ENCODE measurements at regions not wholly inside any gene's neighbourhood (a gene's known extent, or its start where the extent isn't known, plus 50 kb on each side); places are given as distances from the start of the nearest gene placed in this dataset.
"Not testable (repeated sequence)": the region's sequence is repeated elsewhere in the genome, so short reads cannot be mapped to it uniquely, and the experiment has no call there.

DNA sequence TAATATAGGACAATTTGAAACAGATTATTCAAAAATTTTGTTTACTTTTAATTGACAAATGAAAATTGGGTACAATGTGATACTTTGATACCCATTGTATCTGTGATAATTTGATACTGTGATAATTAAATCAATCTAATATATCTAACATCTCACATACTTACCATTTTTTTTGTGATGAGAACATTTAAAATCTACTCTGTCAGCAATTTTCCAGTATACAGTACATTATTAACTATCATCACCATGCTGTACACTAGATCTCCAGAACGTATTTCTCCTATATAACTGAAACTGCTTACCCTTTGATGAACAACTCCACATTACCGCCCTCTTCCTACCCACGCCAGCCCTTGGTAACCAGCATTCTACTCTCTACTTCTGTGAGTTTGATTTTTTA, 139.7 kb upstream of the TFPI start:
- no peaks in the 10 kb centered on the region for H3K36me3 Mint-ChIP-seq (ENCODE audit: low read depth)

DNA sequence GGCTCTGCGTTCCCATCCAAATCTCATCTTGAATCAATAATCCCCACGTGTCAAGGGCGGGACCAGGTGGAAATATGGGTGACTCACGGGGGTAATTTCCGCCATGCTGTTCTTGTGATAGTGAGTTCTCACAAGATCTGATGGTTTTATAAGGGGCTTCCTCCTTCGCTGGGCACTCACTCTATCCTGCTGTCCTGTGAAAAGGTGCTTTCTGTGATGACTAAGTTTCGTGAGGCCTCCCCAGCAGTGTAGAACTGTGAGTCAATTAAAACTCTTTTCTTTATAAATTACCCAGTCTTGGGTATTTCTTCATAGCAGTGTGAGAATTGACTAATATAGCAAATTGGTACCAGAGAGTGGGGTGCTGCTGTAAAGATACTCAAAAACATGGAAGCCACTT, 142.4 kb upstream of the TFPI start:
- H3K36me3 Mint-ChIP-seq (ENCODE audit: low read depth); H3K4me1 Mint-ChIP-seq; H3K9me3 ChIP-seq (ENCODE audit: control insufficient read depth, low read length); H3K27me3 ChIP-seq (ENCODE audit: control insufficient read depth, insufficient read depth, low read length, poor library complexity, severe bottlenecking); H3K4me1 ChIP-seq (ENCODE audit: control insufficient read depth, insufficient read depth, low read length); H3K4me3 Mint-ChIP-seq; H3K9me3 Mint-ChIP-seq; H3K27me3 Mint-ChIP-seq (ENCODE audit: insufficient read depth); H3K27ac ChIP-seq (ENCODE audit: low read depth, low read length); DNase-seq; H3K9ac ChIP-seq (ENCODE audit: extremely low read depth, low read length, poor library complexity, severe bottlenecking); H3K4me3 ChIP-seq (ENCODE audit: low read length); H3K36me3 ChIP-seq (ENCODE audit: control insufficient read depth, insufficient read depth, low read length); H3K27ac Mint-ChIP-seq: not testable (repeated sequence)
- 89 to 100% methylated on average over 5 to 7 of the region's 7 CpGs for WGBS, 2 experiments (ENCODE audit: insufficient coverage in 1 of 2, insufficient read length in 1 of 2)

More for the DNA sequence above, 139.7 kb upstream of the TFPI start:
- Histone ChIP-seq H3K27ac (ENCODE audit: low read depth, low read length) (no peak overlapping the region), H3K9ac (ENCODE audit: extremely low read depth, low read length, poor library complexity, severe bottlenecking) (no peak overlapping the region), H3K9me3 (ENCODE audit: control insufficient read depth, low read length) (no peaks in the 10 kb centered on the region), H3K27me3 (ENCODE audit: control insufficient read depth, insufficient read depth, low read length, poor library complexity, severe bottlenecking) (no peaks in the 10 kb centered on the region), H3K4me1 (ENCODE audit: control insufficient read depth, insufficient read depth, low read length) (no peaks in the 10 kb centered on the region), H3K36me3 (ENCODE audit: control insufficient read depth, insufficient read depth, low read length) (no peaks in the 10 kb centered on the region), H3K4me3 (ENCODE audit: low read length) (no peak overlapping the region)
- WGBS, 2 experiments (ENCODE audit: insufficient coverage in 1 of 2, insufficient read length in 1 of 2), result 90 to 93% methylated on average over 3 of the region's 3 CpGs
- no peaks in the 10 kb centered on the region for H3K27me3 Mint-ChIP-seq (ENCODE audit: insufficient read depth)
- H3K4me3 Mint-ChIP-seq, result no peak overlapping the region
- H3K4me1 Mint-ChIP-seq, result no peaks in the 10 kb centered on the region
- TF ChIP-seq, protein P1, sequence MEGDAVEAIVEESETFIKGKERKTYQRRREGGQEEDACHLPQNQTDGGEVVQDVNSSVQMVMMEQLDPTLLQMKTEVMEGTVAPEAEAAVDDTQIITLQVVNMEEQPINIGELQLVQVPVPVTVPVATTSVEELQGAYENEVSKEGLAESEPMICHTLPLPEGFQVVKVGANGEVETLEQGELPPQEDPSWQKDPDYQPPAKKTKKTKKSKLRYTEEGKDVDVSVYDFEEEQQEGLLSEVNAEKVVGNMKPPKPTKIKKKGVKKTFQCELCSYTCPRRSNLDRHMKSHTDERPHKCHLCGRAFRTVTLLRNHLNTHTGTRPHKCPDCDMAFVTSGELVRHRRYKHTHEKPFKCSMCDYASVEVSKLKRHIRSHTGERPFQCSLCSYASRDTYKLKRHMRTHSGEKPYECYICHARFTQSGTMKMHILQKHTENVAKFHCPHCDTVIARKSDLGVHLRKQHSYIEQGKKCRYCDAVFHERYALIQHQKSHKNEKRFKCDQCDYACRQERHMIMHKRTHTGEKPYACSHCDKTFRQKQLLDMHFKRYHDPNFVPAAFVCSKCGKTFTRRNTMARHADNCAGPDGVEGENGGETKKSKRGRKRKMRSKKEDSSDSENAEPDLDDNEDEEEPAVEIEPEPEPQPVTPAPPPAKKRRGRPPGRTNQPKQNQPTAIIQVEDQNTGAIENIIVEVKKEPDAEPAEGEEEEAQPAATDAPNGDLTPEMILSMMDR (conservative IDR thresholded peaks at IDR 0.05), result no peak
- H3K9me3 Mint-ChIP-seq, result no peaks in the 10 kb centered on the region
- no peak overlapping the region for H3K27ac Mint-ChIP-seq
- DNase-seq, result no peak

DNA sequence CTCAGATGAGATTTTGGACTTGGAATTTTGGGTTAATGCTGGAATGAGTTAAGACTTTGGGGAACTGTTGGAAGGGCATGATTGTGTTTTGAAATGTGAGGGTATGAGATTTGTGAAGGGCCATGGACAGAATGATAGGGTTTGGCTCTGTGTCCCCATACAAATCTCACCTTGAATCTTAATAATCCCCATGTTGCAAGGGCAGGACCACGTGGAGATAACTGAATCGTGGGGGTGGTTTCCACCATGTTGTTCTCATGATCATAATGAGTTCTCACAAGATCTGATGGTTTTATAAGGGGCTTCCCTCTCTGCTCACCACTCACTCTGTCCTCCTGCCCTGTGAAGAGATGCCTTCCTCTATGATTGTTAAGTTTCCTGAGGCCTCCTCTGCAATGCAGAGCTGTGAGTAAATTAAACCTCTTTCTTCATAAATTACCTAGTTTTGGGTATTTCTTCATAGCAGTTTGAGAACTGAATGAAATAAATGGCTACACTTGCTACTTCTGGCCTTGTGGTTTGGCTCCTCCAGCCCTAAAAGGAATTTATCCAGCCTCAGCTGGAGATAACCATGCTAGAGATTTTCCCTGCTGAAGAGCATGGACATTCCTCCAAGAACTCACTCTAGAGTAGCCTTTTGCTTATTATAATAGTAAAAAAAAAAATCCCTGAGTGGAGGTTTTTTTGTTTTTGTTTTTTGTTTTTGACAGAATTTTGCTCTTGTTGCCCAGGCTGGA, 144.3 kb upstream of the TFPI start:
- no peak for DNase-seq
- Histone ChIP-seq H3K27me3 (ENCODE audit: control insufficient read depth, insufficient read depth, low read length, poor library complexity, severe bottlenecking) (no peaks in the 10 kb centered on the region), H3K36me3 (ENCODE audit: control insufficient read depth, insufficient read depth, low read length) (no peaks in the 10 kb centered on the region), H3K27ac (ENCODE audit: low read depth, low read length) (no peak overlapping the region), H3K9me3 (ENCODE audit: control insufficient read depth, low read length) (no peaks in the 10 kb centered on the region), H3K9ac (ENCODE audit: extremely low read depth, low read length, poor library complexity, severe bottlenecking) (no peak overlapping the region), H3K4me1 (ENCODE audit: control insufficient read depth, insufficient read depth, low read length) (no peaks in the 10 kb centered on the region), H3K4me3 (ENCODE audit: low read length) (no peak overlapping the region)
- 77 to 89% methylated on average over 2 of the region's 2 CpGs for WGBS, 2 experiments (ENCODE audit: insufficient coverage in 1 of 2, insufficient read length in 1 of 2)
- H3K27ac Mint-ChIP-seq, result no peak overlapping the region
- TF ChIP-seq, protein P1 (conservative IDR thresholded peaks at IDR 0.05), result no peak
- H3K9me3 Mint-ChIP-seq, result peaks cover 3% of the 10 kb centered on the region
- peaks cover 10% of the 10 kb centered on the region for H3K4me1 Mint-ChIP-seq
- peaks cover 4% of the 10 kb centered on the region for H3K36me3 Mint-ChIP-seq (ENCODE audit: low read depth)
- no peaks in the 10 kb centered on the region for H3K27me3 Mint-ChIP-seq (ENCODE audit: insufficient read depth)
- no peak overlapping the region for H3K4me3 Mint-ChIP-seq

DNA sequence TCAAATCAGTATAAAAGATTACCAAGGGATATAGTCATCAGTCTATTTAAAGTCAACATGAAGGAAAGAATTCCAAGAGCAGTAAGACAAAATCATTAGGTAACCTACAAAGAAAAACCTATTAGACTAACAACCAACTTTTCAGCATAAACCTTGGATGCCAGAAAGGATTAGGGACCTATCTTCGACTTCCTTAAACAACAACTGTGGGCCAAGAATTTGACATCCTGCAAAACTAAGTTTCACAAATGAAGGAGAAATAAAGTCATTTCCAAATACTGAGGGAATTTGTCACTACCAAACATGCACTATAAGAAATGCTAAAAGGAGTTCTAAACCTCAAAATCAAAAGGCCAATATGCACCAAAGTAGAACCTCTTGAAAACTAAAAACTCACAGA, 147.9 kb upstream of the TFPI start:
- 62% methylated on average over 1 of the region's 1 CpG; no CpG with 5 or more reads in 1 of the 2 experiments for WGBS, 2 experiments (ENCODE audit: insufficient coverage in 1 of 2, insufficient read length in 1 of 2)
- Mint-ChIP-seq H3K27ac (no peak overlapping the region), H3K9me3 (peaks cover 7% of the 10 kb centered on the region), H3K36me3 (ENCODE audit: low read depth) (peaks cover 7% of the 10 kb centered on the region), H3K4me3 (no peak overlapping the region), H3K27me3 (ENCODE audit: insufficient read depth) (no peaks in the 10 kb centered on the region), H3K4me1 (peaks cover 10% of the 10 kb centered on the region)
- Histone ChIP-seq H3K9ac (ENCODE audit: extremely low read depth, low read length, poor library complexity, severe bottlenecking) (no peak overlapping the region), H3K27ac (ENCODE audit: low read depth, low read length) (no peak overlapping the region), H3K9me3 (ENCODE audit: control insufficient read depth, low read length) (peaks cover 4% of the 10 kb centered on the region), H3K4me3 (ENCODE audit: low read length) (no peak overlapping the region), H3K27me3 (ENCODE audit: control insufficient read depth, insufficient read depth, low read length, poor library complexity, severe bottlenecking) (no peaks in the 10 kb centered on the region), H3K36me3 (ENCODE audit: control insufficient read depth, insufficient read depth, low read length) (no peaks in the 10 kb centered on the region), H3K4me1 (ENCODE audit: control insufficient read depth, insufficient read depth, low read length) (no peaks in the 10 kb centered on the region)
- no peak for DNase-seq
- TF ChIP-seq, protein P1 (conservative IDR thresholded peaks at IDR 0.05), result no peak

All from endodermal cell (in vitro differentiated cells).